ENCODE measurements at regions not wholly inside any gene's neighbourhood (a gene's known extent, or its start where the extent isn't known, plus 50 kb on each side); places are given as distances from the start of the nearest gene placed in this dataset.

GRCh38 chr2:15839426-15840124 lies 100.8 kb upstream of the MYCN start:
- Histone ChIP-seq H3K4me3 (no peak overlapping the region), H3K27ac (no peak overlapping the region), H3K4me1 (replicated peaks in 1 of 2) (peaks cover 15 to 18% of the 10 kb centered on the region in 2 donors)
- in situ Hi-C loops (cut with MboI; ENCODE audit: low pct_unique_long_range_greater_than_20kb in 2 of 9, low sequenced_read_pairs in 9 of 9, unreplicated experiment in 9 of 9), result no loop called here
- whole genome bisulfite sequencing, 10 experiments, result 0 to 100% (median 51%) methylated on average over 1 to 9 of the region's 9 CpGs; no CpG with 5 or more reads in 3 of the 10 experiments
- no peak for ATAC-seq (replicated peaks in 6 of 8)

- 0 to 100% (median 85%) methylated on average over 1 to 3 of the region's 3 CpGs; no CpG with 5 or more reads in 4 of the 10 experiments for WGBS, 10 experiments
- in situ Hi-C loops (cut with MboI; ENCODE audit: low pct_unique_long_range_greater_than_20kb in 2 of 9, low sequenced_read_pairs in 9 of 9, unreplicated experiment in 9 of 9), result no loop called here
These were observed 100.2 kb upstream of the MYCN start for GRCh38 chr2:15840148-15840547.

DNA sequence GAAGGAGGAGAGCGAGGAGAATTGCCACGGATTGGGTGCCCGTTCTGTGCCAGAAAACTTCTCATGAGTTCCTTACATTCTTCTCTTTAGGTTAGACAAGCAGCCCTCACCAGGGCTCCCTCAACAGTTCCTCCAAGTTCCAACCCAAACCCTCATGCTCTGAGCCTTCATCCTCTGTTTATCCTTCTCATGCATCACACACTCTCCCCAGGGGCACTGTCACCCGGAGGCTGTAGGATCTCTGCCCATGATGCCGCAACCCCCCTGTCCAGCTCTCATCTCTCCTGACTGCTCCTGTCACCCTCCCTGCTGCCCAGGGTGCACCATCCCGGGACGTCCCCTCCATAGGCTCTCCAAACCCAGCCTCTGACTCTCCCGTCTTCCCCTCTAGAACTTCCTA lies 99.4 kb upstream of the MYCN start:
- in situ Hi-C loops (cut with MboI; ENCODE audit: low pct_unique_long_range_greater_than_20kb in 2 of 9, low sequenced_read_pairs in 9 of 9, unreplicated experiment in 9 of 9), result no loop called here
- Histone ChIP-seq H3K4me1 (replicated peaks in 1 of 2) (peaks cover 15 to 18% of the 10 kb centered on the region in 2 donors), H3K4me3 (no peak overlapping the region), H3K27ac (no peak overlapping the region)
- 44 to 100% (median 71%) methylated on average over 2 to 6 of the region's 8 CpGs; no CpG with 5 or more reads in 4 of the 10 experiments for WGBS, 10 experiments
- ATAC-seq (replicated peaks in 6 of 8), result no peak

More at GRCh38 chr2:15840148-15840547, 100.2 kb upstream of the MYCN start:
- peaks cover 15 to 18% of the 10 kb centered on the region in 2 donors for H3K4me1 ChIP-seq (replicated peaks in 1 of 2)
- H3K4me3 ChIP-seq, result no peak overlapping the region
- ATAC-seq (replicated peaks in 6 of 8), result no peak
- no peak overlapping the region for H3K27ac ChIP-seq

DNA sequence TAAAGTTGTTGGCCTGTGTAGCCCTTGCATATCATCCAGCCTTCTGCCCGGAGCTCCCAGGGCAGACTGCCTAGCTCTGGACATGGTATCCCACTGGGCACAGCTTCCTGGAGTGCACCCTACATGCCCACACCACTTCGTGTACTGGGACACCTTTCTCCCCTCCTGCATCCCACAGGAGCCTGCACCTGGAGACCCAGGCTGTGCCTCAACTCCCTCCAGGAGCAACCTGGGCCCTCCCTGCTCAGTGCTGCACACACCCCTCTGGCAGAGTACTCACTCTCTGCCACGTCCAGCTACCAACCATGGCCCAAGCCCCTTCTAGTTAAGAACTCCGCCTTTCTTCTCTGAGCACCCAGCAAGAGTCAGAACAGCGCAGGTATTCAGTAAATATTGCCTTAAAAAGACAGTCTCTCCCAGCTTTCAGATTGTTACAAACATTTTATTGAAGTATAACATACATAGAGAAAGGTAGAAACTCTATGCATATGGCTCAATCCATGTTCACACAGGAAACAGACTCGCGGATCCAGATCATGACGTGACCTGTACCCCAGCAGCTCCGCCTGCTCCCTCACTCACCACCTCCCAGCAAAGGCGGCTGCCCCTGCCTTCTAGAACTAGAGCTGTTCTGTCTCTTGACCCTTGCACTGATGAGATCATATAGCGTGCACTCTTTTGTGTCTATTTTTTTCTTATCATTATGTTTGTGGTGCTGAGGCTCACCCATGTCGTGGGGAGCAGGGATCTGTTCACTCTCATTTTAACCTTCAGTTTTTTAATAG lies 98.4 kb upstream of the MYCN start:
- Histone ChIP-seq H3K27ac (peak overlapping the region; percentile 22 to 33), H3K4me3 (no peak overlapping the region), H3K4me1 (replicated peaks in 1 of 2) (peaks cover 15 to 18% of the 10 kb centered on the region in 2 donors)
- WGBS, 10 experiments, result 10 to 90% (median 73%) methylated on average over 1 to 9 of the region's 12 CpGs; no CpG with 5 or more reads in 2 of the 10 experiments
- ATAC-seq (replicated peaks in 6 of 8), result peak in 5 of 8 experiments; percentile 82 to 95 (median 92)
- in situ Hi-C loops (cut with MboI; ENCODE audit: low pct_unique_long_range_greater_than_20kb in 2 of 9, low sequenced_read_pairs in 9 of 9, unreplicated experiment in 9 of 9), result no loop called here

GRCh38 chr2:15842758-15843666 lies 97.3 kb upstream of the MYCN start:
- H3K4me1 ChIP-seq (replicated peaks in 1 of 2), result peaks cover 15 to 18% of the 10 kb centered on the region in 2 donors
- peak overlapping the region; percentile 22 to 33 for H3K27ac ChIP-seq
- in situ Hi-C loops (cut with MboI; ENCODE audit: low pct_unique_long_range_greater_than_20kb in 2 of 9, low sequenced_read_pairs in 9 of 9, unreplicated experiment in 9 of 9), result no loop called here
- no peak overlapping the region for H3K4me3 ChIP-seq
- ATAC-seq (replicated peaks in 6 of 8), result peak in 5 of 8 experiments; percentile 44 to 80 (median 67)
- WGBS, 10 experiments, result 32 to 100% (median 80%) methylated on average over 2 to 10 of the region's 34 CpGs; no CpG with 5 or more reads in 5 of the 10 experiments

- H3K4me3 ChIP-seq, result no peak overlapping the region
- no peak overlapping the region for H3K27ac ChIP-seq
- H3K4me1 ChIP-seq (replicated peaks in 1 of 2), result peaks cover 15 to 18% of the 10 kb centered on the region in 2 donors
- in situ Hi-C loops (cut with MboI; ENCODE audit: low pct_unique_long_range_greater_than_20kb in 2 of 9, low sequenced_read_pairs in 9 of 9, unreplicated experiment in 9 of 9), result no loop called here
- ATAC-seq (replicated peaks in 6 of 8), result no peak
- 31 to 100% (median 80%) methylated on average over 1 to 6 of the region's 11 CpGs; no CpG with 5 or more reads in 4 of the 10 experiments for WGBS, 10 experiments
These were observed 96.0 kb upstream of the MYCN start for GRCh38 chr2:15844211-15844801.

- Histone ChIP-seq H3K27ac (no peak overlapping the region), H3K4me1 (replicated peaks in 1 of 2) (peaks cover 15 to 18% of the 10 kb centered on the region in 2 donors), H3K4me3 (no peak overlapping the region)
- no peak for ATAC-seq (replicated peaks in 6 of 8)
- WGBS, 10 experiments, result 0 to 100% (median 56%) methylated on average over 1 to 2 of the region's 3 CpGs; no CpG with 5 or more reads in 6 of the 10 experiments
- in situ Hi-C loops (cut with MboI; ENCODE audit: low pct_unique_long_range_greater_than_20kb in 2 of 9, low sequenced_read_pairs in 9 of 9, unreplicated experiment in 9 of 9), result no loop called here
These were observed 95.1 kb upstream of the MYCN start for GRCh38 chr2:15845294-15845693.

- Histone ChIP-seq H3K27ac (no peak overlapping the region), H3K4me3 (no peak overlapping the region), H3K4me1 (replicated peaks in 1 of 2) (peaks cover 15 to 18% of the 10 kb centered on the region in 2 donors)
- WGBS, 10 experiments, result 45 to 100% (median 84%) methylated on average over 1 to 8 of the region's 10 CpGs; no CpG with 5 or more reads in 4 of the 10 experiments
- no peak for ATAC-seq (replicated peaks in 6 of 8)
- in situ Hi-C loops (cut with MboI; ENCODE audit: low pct_unique_long_range_greater_than_20kb in 2 of 9, low sequenced_read_pairs in 9 of 9, unreplicated experiment in 9 of 9), result no loop called here
These were observed 94.5 kb upstream of the MYCN start for GRCh38 chr2:15845737-15846405.

- Histone ChIP-seq H3K4me1 (replicated peaks in 1 of 2) (peaks cover 15 to 18% of the 10 kb centered on the region in 2 donors), H3K4me3 (no peak overlapping the region), H3K27ac (no peak overlapping the region)
- no peak for ATAC-seq (replicated peaks in 6 of 8)
- WGBS, 10 experiments, result 80 to 100% (median 96%) methylated on average over 1 to 4 of the region's 8 CpGs; no CpG with 5 or more reads in 5 of the 10 experiments
- in situ Hi-C loops (cut with MboI; ENCODE audit: low pct_unique_long_range_greater_than_20kb in 2 of 9, low sequenced_read_pairs in 9 of 9, unreplicated experiment in 9 of 9), result no loop called here
These were observed 93.7 kb upstream of the MYCN start for GRCh38 chr2:15846626-15847025.

GRCh38 chr2:15850534-15850933 lies 89.8 kb upstream of the MYCN start:
- no peak overlapping the region for H3K27ac ChIP-seq
- no peaks in the 10 kb centered on the region for H3K4me1 ChIP-seq (replicated peaks in 1 of 2)
- ATAC-seq (replicated peaks in 6 of 8), result no peak
- in situ Hi-C loops (cut with MboI; ENCODE audit: low pct_unique_long_range_greater_than_20kb in 2 of 9, low sequenced_read_pairs in 9 of 9, unreplicated experiment in 9 of 9), result no loop called here
- H3K4me3 ChIP-seq, result no peak overlapping the region
- 25 to 100% (median 80%) methylated on average over 1 of the region's 1 CpG; no CpG with 5 or more reads in 3 of the 10 experiments for WGBS, 10 experiments

- Histone ChIP-seq H3K4me1 (replicated peaks in 1 of 2) (no peaks in the 10 kb centered on the region), H3K4me3 (no peak overlapping the region), H3K27ac (no peak overlapping the region)
- ATAC-seq (replicated peaks in 6 of 8), result no peak
- WGBS, 10 experiments, result 21 to 100% (median 95%) methylated on average over 3 to 10 of the region's 10 CpGs
- in situ Hi-C loops (cut with MboI; ENCODE audit: low pct_unique_long_range_greater_than_20kb in 2 of 9, low sequenced_read_pairs in 9 of 9, unreplicated experiment in 9 of 9), result no loop called here
These were observed 89.2 kb upstream of the MYCN start for GRCh38 chr2:15851076-15851693.

Data from motor neuron (in vitro differentiated cells).